H9 (cell line): ENCODE measurements at regions not wholly inside any gene's neighbourhood (a gene's known extent, or its start where the extent isn't known, plus 50 kb on each side); places are given as distances from the start of the nearest gene placed in this dataset.

Experiments
- DNase-seq: peaks from one replicate; pipeline ENCODE4 v3.0.0-alpha.2; 2017
- H2AFZ ChIP-seq: one replicate; pipeline ENCODE4 v1.6.1; 2013; ENCODE audit warnings: mild to moderate bottlenecking, low read length, control low read depth, moderate library complexity
- H2AK5ac ChIP-seq: 2 replicates; pipeline ENCODE4 v1.6.1; 2013; ENCODE audit warnings: low read length, control low read depth, mixed read lengths; ENCODE audit not compliant: insufficient read length
- H2BK120ac ChIP-seq: one replicate; pipeline ENCODE4 v1.6.1; 2013; ENCODE audit warnings: low read depth, mild to moderate bottlenecking, low read length, control low read depth, inconsistent platforms; ENCODE audit not compliant: poor library complexity, severe bottlenecking
- H2BK12ac ChIP-seq: 2 replicates; pipeline ENCODE4 v1.6.1; 2013; ENCODE audit warnings: low read length, control low read depth, mixed read lengths, low read depth; ENCODE audit not compliant: insufficient read length
- H2BK15ac ChIP-seq: 2 replicates; pipeline ENCODE4 v1.6.1; 2013; ENCODE audit warnings: low read depth, low read length, control low read depth
- H2BK20ac ChIP-seq: one replicate; pipeline ENCODE4 v1.6.1; 2013; ENCODE audit warnings: low read depth, mild to moderate bottlenecking, low read length, control low read depth, inconsistent platforms; ENCODE audit not compliant: poor library complexity, severe bottlenecking
- H2BK5ac ChIP-seq: 2 replicates; pipeline ENCODE4 v1.6.1; 2013; ENCODE audit warnings: low read length, control low read depth, mixed read lengths; ENCODE audit not compliant: insufficient read length
- H3K14ac ChIP-seq: 2 replicates; pipeline ENCODE4 v1.6.1; 2013; ENCODE audit warnings: low read length, control low read depth; ENCODE audit not compliant: insufficient read depth
- H3K18ac ChIP-seq: 2 replicates; pipeline ENCODE4 v1.6.1; 2013; ENCODE audit warnings: low read depth, mild to moderate bottlenecking, mixed read lengths, low read length, control low read depth; ENCODE audit not compliant: insufficient read length
- H3K23ac ChIP-seq: 2 replicates; pipeline ENCODE4 v1.6.1; 2013; ENCODE audit warnings: low read length, control low read depth, mixed read lengths, low read depth; ENCODE audit not compliant: insufficient read length
- H3K23me2 ChIP-seq: 2 replicates; pipeline ENCODE4 v1.6.1; 2013; ENCODE audit warnings: low read depth, mild to moderate bottlenecking, mixed read lengths, low read length, control low read depth; ENCODE audit not compliant: insufficient read length, poor library complexity, severe bottlenecking
- H3K27ac ChIP-seq: 2 replicates; pipeline ENCODE4 v1.5.1; 2013; ENCODE audit warnings: low read length, control low read depth, mixed read lengths, low read depth; ENCODE audit not compliant: insufficient read length
- H3K27me3 ChIP-seq: 2 replicates; pipeline ENCODE4 v1.6.1; 2013; ENCODE audit warnings: low read length, control low read depth, inconsistent platforms; ENCODE audit not compliant: insufficient read depth
- H3K4ac ChIP-seq: 2 replicates; pipeline ENCODE4 v1.6.1; 2013; ENCODE audit warnings: low read depth, mild to moderate bottlenecking, control low read depth, inconsistent platforms, low read length, moderate library complexity
- H3K4me1 ChIP-seq: 2 replicates; pipeline ENCODE4 v1.6.1; 2013; ENCODE audit warnings: low read length, control low read depth, inconsistent platforms; ENCODE audit not compliant: insufficient read depth
- H3K4me2 ChIP-seq: 2 replicates; pipeline ENCODE4 v1.6.1; 2013; ENCODE audit warnings: low read length, control low read depth, mixed read lengths; ENCODE audit not compliant: insufficient read length, insufficient read depth
- H3K56ac ChIP-seq: 2 replicates; pipeline ENCODE4 v1.6.1; 2013; ENCODE audit warnings: low read depth, mild to moderate bottlenecking, mixed read lengths, low read length, control low read depth; ENCODE audit not compliant: insufficient read length
- H3K79me1 ChIP-seq: 2 replicates; pipeline ENCODE4 v1.6.1; 2013; ENCODE audit warnings: low read depth, mild to moderate bottlenecking, moderate library complexity, low read length, control low read depth, inconsistent platforms; ENCODE audit not compliant: insufficient read depth, poor library complexity, severe bottlenecking
- H3K79me2 ChIP-seq: 2 replicates; pipeline ENCODE4 v1.6.1; 2013; ENCODE audit warnings: low read length, control low read depth, inconsistent platforms; ENCODE audit not compliant: insufficient read depth
- H3K9ac ChIP-seq: 2 replicates; pipeline ENCODE4 v1.6.1; 2013; ENCODE audit warnings: low read length, control low read depth, mixed read lengths; ENCODE audit not compliant: insufficient read length; ENCODE audit errors: extremely low read depth
- H3K9me3 ChIP-seq: one replicate; pipeline ENCODE4 v1.6.1; 2013; ENCODE audit warnings: low read depth, low read length, inconsistent platforms; ENCODE audit not compliant: control insufficient read depth
- H3T11ph ChIP-seq: one replicate; pipeline ENCODE4 v1.6.1; 2013; ENCODE audit warnings: mild to moderate bottlenecking, low read length, control low read depth, inconsistent platforms
- H4K20me1 ChIP-seq: one replicate; pipeline ENCODE4 v1.6.1; 2013; ENCODE audit not compliant: control insufficient read depth, insufficient read length, insufficient read depth
- H4K5ac ChIP-seq: 2 replicates; pipeline ENCODE4 v1.6.1; 2013; ENCODE audit warnings: low read depth, mild to moderate bottlenecking, mixed read lengths, low read length, control low read depth; ENCODE audit not compliant: insufficient read length
- H4K8ac ChIP-seq: replicated peaks from 2 replicates; pipeline ENCODE4 v1.6.1; 2013; ENCODE audit warnings: low read length, control low read depth, mixed read lengths, low read depth; ENCODE audit not compliant: insufficient read length
- H4K91ac ChIP-seq: 2 replicates; pipeline ENCODE4 v1.6.1; 2013; ENCODE audit warnings: low read depth, mild to moderate bottlenecking, moderate library complexity, mixed read lengths, low read length, control low read depth; ENCODE audit not compliant: insufficient read length
- H3K27ac Mint-ChIP-seq, 3 experiments: 2 replicates in 2 of 3; 3 replicates in 1 of 3; pipeline ENCODE4 v1.8.0; 2020 to 2021; ENCODE audit warnings: mixed read lengths in 3 of 3, mild to moderate bottlenecking in 1 of 3, moderate library complexity in 1 of 3
- H3K27me3 Mint-ChIP-seq: 2 replicates; pipeline ENCODE4 v1.8.0; 2021; ENCODE audit warnings: low read depth, mild to moderate bottlenecking, moderate library complexity, mixed read lengths
- H3K36me3 Mint-ChIP-seq, 3 experiments: 2 replicates in 2 of 3; 3 replicates in 1 of 3; pipeline ENCODE4 v1.8.0; 2020 to 2021; ENCODE audit warnings: low read depth in 3 of 3, mixed read lengths in 3 of 3; ENCODE audit not compliant: insufficient read depth in 1 of 3
- H3K4me1 Mint-ChIP-seq, 2 experiments: 2 replicates each; pipeline ENCODE4 v1.8.0; 2020; ENCODE audit warnings: mixed read lengths in 2 of 2
- H3K4me3 Mint-ChIP-seq, 2 experiments: 2 replicates in 1 of 2; 3 replicates in 1 of 2; pipeline ENCODE4 v1.8.0; 2020 to 2021; ENCODE audit warnings: mild to moderate bottlenecking in 2 of 2, mixed read lengths in 2 of 2, moderate library complexity in 1 of 2
- H3K9me3 Mint-ChIP-seq, 2 experiments: 2 replicates in 1 of 2; 3 replicates in 1 of 2; pipeline ENCODE4 v1.8.0; 2020; ENCODE audit warnings: mild to moderate bottlenecking in 2 of 2, mixed read lengths in 2 of 2, moderate library complexity in 1 of 2
- CTCF ChIP-seq: fragments of 200-600 bp; sonication (generic); conservative IDR thresholded peaks from 3 replicates; pipeline ENCODE4 v1.8.0; 2021; ENCODE audit warnings: antibody characterized with exemption, mild to moderate bottlenecking
- WGBS: extraction: QIAGEN DNeasy Blood & Tissue Kit; methylation state at CpG from one replicate; pipeline ENCODE4 v1.1.7; 2013; ENCODE audit warnings: missing lambda C conversion rate, low lambda C conversion rate, mixed read lengths; ENCODE audit not compliant: insufficient read length; ENCODE audit errors: extremely low coverage; 5-methylcytosine and 5-hydroxymethylcytosine counted together

GRCh38 chr4:184938871-184939270 lies 79.4 kb upstream of the HELT start:
- no peak overlapping the region for H3K4me3 Mint-ChIP-seq
- H3K4me1 Mint-ChIP-seq: peaks cover 8 to 13% of the 10 kb centered on the region in 2 experiments
- Histone ChIP-seq H4K20me1 (no peaks in the 10 kb centered on the region), H3K79me1 (no peaks in the 10 kb centered on the region), H4K5ac (no peak overlapping the region), H3K56ac (no peak overlapping the region), H3K79me2 (no peaks in the 10 kb centered on the region), H3K23ac (no peak overlapping the region), H3K4me2 (no peak overlapping the region), H3K27ac (no peak overlapping the region), H2BK20ac (no peak overlapping the region), H3K4me1 (no peaks in the 10 kb centered on the region), H2AFZ (no peak overlapping the region), H3K27me3 (no peaks in the 10 kb centered on the region), H4K8ac (no peak overlapping the region), H2BK120ac (no peak overlapping the region), H2BK12ac (no peak overlapping the region), H2BK15ac (no peak overlapping the region), H3K23me2 (no peaks in the 10 kb centered on the region), H3K18ac (no peak overlapping the region), H3K4ac (no peak overlapping the region), H2AK5ac (no peak overlapping the region), H3T11ph (no peak overlapping the region), H4K91ac (no peak overlapping the region), H2BK5ac (no peak overlapping the region), H3K9me3 (no peaks in the 10 kb centered on the region), H3K9ac (no peak overlapping the region), H3K14ac (no peak overlapping the region)
- H3K27ac Mint-ChIP-seq: no peak overlapping the region
- WGBS: no CpG with 5 or more reads among the region's 7 CpGs
- TF ChIP-seq CTCF: no peak
- H3K9me3 Mint-ChIP-seq: peaks cover 10 to 14% of the 10 kb centered on the region in 2 experiments
- no peaks in the 10 kb centered on the region for H3K27me3 Mint-ChIP-seq
- DNase-seq: no peak
- H3K36me3 Mint-ChIP-seq: peaks cover 2 to 8% (median 4%) of the 10 kb centered on the region in 3 experiments; a peak in 3 of 7 replicates
